ENCODE measurements at regions not wholly inside any gene's neighbourhood (a gene's known extent, or its start where the extent isn't known, plus 50 kb on each side); places are given as distances from the start of the nearest gene placed in this dataset.

- no peak for DNase-seq
- H3K4me1 ChIP-seq: peaks cover 10 to 14% of the 10 kb centered on the region in 2 donors
- WGBS, 2 donors: 29 to 80% methylated on average over 1 of the region's 1 CpG
- no peak overlapping the region for H3K4me3 ChIP-seq (replicated peaks in 1 of 3)
- no peak overlapping the region for H3K27ac ChIP-seq
- no peaks in the 10 kb centered on the region for H3K27me3 ChIP-seq
- intact Hi-C loops (cut with DNase I): no loop called here
- TF ChIP-seq POLR2A (IDR thresholded peaks at IDR 0.05) (no peak), CTCF (IDR thresholded peaks at IDR 0.05) (no peak)
- H3K9me3 ChIP-seq: no peaks in the 10 kb centered on the region
- H3K36me3 ChIP-seq: no peaks in the 10 kb centered on the region
Measured at GRCh38 chr14:53896726-53897125, 59.9 kb downstream of the BMP4 start.

GRCh38 chr14:53894456-53894855 lies 62.2 kb downstream of the BMP4 start:
- Histone ChIP-seq H3K4me3 (replicated peaks in 1 of 3) (no peak overlapping the region), H3K27me3 (no peaks in the 10 kb centered on the region), H3K36me3 (no peaks in the 10 kb centered on the region), H3K4me1 (peaks cover 10 to 14% of the 10 kb centered on the region in 2 donors), H3K27ac (peak overlapping the region in 1 of 3 donors; percentile 26), H3K9me3 (no peaks in the 10 kb centered on the region)
- TF ChIP-seq POLR2A (IDR thresholded peaks at IDR 0.05) (no peak), CTCF (IDR thresholded peaks at IDR 0.05) (no peak)
- intact Hi-C loops (cut with DNase I): no loop called here
- no peak for DNase-seq
- 47 to 55% methylated on average over 2 of the region's 2 CpGs for WGBS, 2 donors

- intact Hi-C loops (cut with DNase I): no loop called here
- Histone ChIP-seq H3K4me1 (peaks cover 10 to 14% of the 10 kb centered on the region in 2 donors), H3K4me3 (replicated peaks in 1 of 3) (no peak overlapping the region), H3K9me3 (no peaks in the 10 kb centered on the region), H3K27me3 (no peaks in the 10 kb centered on the region), H3K36me3 (no peaks in the 10 kb centered on the region), H3K27ac (peak overlapping the region in 2 of 3 donors; percentile 8 to 26)
- TF ChIP-seq POLR2A (IDR thresholded peaks at IDR 0.05): no peak
- no peak for TF ChIP-seq CTCF (IDR thresholded peaks at IDR 0.05)
- DNase-seq: no peak
- 90% methylated on average over 2 of the region's 2 CpGs for WGBS, 2 donors
Measured at GRCh38 chr14:53893374-53893773, 63.3 kb downstream of the BMP4 start.

- peaks cover 10 to 14% of the 10 kb centered on the region in 2 donors for H3K4me1 ChIP-seq
- no peak overlapping the region for H3K27ac ChIP-seq
- no peaks in the 10 kb centered on the region for H3K9me3 ChIP-seq
- no peak overlapping the region for H3K4me3 ChIP-seq (replicated peaks in 1 of 3)
- intact Hi-C loops (cut with DNase I): no loop called here
- no peaks in the 10 kb centered on the region for H3K27me3 ChIP-seq
- 34 to 35% methylated on average over 3 of the region's 3 CpGs for WGBS, 2 donors
- TF ChIP-seq POLR2A (IDR thresholded peaks at IDR 0.05): no peak
- no peak for DNase-seq
- H3K36me3 ChIP-seq: no peaks in the 10 kb centered on the region
Measured at GRCh38 chr14:53890611-53891101, 66.0 kb downstream of the BMP4 start.

- WGBS, 2 donors: 86 to 92% methylated on average over 3 of the region's 3 CpGs
- intact Hi-C loops (cut with DNase I): no loop called here
- no peak overlapping the region for H3K27ac ChIP-seq
Measured at GRCh38 chr14:53888535-53889386, 67.9 kb downstream of the BMP4 start.

More at GRCh38 chr14:53888535-53889386, 67.9 kb downstream of the BMP4 start:
- TF ChIP-seq POLR2A (IDR thresholded peaks at IDR 0.05) (no peak), CTCF (IDR thresholded peaks at IDR 0.05) (no peak)
- H3K4me3 ChIP-seq (replicated peaks in 1 of 3): no peak overlapping the region
- H3K4me1 ChIP-seq: peaks cover 4 to 11% of the 10 kb centered on the region in 2 donors
- no peak for DNase-seq
- H3K27me3 ChIP-seq: no peaks in the 10 kb centered on the region
- no peaks in the 10 kb centered on the region for H3K9me3 ChIP-seq
- H3K36me3 ChIP-seq: no peaks in the 10 kb centered on the region

Data from thyroid gland (tissue), 4 donors.